ENCODE measurements at regions not wholly inside any gene's neighbourhood (a gene's known extent, or its start where the extent isn't known, plus 50 kb on each side); places are given as distances from the start of the nearest gene placed in this dataset.

DNA sequence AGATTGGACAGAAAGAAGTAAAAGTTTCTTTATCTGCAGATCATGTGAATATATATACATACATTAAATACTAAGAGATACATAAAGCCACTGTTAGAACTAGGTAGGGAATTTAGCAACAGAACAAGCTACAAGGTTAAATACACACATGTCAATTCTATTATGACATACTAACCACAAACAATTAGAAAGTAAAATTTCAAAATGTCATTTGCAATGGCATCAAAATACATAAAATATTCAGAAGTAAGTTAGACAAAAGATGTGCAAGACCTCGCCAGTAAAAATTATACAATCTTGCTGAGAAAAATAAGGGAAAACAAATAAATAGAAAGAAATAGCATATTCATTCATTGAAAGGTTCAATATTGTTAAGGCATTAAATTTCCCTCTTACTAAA lies 200.0 kb upstream of the HES1 start:
- TF ChIP-seq GATA2 (IDR thresholded peaks at IDR 0.05; ENCODE audit: low read depth, low read length) (no peak), GATA3 (IDR thresholded peaks at IDR 0.05; ENCODE audit: low read depth, low read length) (no peak)

All from SH-SY5Y (cell line).